ENCODE measurements at regions not wholly inside any gene's neighbourhood (a gene's known extent, or its start where the extent isn't known, plus 50 kb on each side); places are given as distances from the start of the nearest gene placed in this dataset.

DNA sequence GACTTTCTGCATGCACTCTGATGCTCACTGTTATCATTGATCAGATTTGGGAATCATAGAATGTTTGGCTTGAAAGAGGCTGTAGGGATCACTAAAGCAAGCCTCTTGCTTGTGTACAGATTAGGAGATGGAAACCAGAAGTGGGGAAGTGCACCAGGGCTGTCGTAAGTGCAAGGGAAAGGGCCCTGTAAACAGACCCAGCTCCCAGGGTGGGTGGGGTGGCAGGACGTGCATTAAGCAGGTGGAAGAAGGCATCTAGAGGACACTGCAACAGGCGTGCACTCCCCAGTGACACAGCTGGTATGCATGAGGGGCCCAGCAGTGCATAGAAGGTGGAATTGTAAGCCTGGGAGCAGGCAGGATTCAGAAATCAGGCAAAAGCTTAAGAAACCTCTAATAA, 58.0 kb upstream of the SLC7A14 start:
- no peak for DNase-seq

DNA sequence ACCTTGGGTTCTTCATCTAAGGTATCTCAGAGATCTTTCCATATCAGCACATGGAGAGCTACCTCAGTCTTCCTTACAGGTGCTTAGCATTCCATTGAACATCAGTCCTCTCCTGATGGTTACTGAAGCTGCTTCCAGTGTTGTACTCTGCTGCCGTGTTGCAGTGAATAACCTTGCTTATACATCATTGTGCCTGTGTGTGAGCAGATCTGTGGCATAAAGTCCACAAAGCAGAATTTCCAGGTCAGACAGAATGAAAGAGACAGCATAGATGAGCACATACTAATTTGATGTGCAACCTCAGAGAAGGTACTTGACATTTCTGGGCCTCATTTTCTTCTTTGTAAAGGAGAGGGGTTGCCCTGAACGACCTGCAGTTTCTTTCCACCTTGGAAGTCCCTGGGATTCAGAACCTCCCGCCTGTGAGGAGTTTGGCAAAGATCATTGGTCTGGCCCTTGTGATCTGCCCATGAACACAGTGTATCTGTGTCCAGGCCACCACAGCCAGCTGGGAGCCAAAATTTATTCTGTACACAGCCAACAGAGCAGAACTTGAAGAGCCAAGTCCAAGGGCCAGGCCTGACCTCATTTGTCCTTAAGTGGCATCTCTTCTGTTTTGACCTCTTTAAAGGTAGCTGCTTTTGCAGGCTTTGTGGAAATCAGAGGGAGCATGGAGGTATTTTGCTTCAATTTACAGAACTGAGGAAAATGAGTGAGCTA, 57.2 kb upstream of the SLC7A14 start:
- no peak for DNase-seq

DNA sequence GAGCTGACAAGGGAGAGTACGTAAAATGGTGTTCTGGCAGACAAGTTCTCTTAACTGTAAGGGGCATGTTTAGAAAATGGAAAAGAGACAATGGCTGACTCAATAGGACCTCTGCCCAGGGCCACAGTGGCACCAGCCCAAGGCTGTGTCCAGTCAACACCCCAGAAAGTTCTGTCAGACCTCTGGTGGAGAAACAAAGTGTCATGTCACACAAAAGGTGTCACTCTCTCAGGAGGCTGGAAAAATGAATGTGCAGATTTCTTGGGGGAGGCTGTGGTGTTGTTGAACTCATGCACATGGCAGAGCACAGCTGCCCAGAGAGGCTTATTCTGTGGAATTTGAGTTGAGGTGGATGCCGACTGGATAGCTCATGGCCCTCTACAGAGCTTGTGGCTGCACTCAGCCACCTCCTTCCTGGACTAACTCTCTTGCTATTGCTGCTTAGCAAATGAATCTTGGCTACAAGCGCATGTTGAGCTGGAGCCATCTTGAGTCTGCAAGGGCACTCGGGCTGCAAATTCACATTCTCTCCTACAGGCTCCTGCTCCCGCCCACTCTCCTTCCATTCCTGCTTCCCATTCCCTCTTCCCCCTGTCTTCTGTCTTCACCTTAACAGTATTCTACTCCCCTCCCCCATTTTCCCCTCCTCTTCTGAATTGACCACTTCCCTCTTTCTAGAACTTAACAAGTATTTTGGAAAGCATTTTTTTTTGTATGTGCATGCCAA, 55.8 kb upstream of the SLC7A14 start:
- no peak for DNase-seq

DNA sequence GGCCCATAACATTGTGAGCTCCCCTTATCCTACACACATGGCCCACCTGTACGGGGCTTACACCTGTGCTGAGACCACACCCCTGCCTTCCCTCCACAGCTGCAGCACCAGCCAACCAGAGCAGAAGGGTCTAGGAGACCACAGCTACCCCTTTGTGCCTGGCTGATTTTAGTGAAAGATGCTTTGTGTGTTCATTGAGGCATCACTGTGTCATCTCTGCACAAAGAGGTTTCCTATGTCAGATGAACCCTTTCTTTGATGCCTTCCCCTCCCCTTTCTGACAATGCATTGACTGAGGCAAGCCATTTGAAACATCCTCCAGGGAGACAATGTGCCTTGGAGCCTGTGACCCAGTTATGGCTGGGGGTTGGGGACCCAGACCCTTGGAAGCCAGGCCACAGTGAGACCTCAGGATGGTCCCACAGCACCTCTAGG, 54.9 kb upstream of the SLC7A14 start:
- DNase-seq: no peak

DNA sequence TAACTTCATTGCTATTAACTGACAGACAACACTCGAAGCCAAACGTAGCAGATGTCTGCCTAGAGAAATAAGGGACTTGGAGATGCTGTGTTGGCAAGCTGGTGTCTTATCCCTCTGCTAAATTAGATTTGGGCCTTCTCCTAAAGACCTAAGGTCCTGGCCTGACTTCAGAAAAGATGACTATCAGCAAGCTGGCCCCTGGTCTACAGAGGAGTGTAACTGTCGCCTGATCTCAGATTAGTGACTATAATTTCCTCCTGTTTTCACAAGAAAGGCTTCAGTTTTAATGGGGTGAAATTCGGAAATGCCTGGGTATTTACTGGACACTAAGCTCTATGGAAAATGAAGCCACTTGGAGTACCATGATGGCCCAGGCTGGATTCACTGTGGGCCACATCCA, 53.1 kb upstream of the SLC7A14 start:
- no peak for DNase-seq

DNA sequence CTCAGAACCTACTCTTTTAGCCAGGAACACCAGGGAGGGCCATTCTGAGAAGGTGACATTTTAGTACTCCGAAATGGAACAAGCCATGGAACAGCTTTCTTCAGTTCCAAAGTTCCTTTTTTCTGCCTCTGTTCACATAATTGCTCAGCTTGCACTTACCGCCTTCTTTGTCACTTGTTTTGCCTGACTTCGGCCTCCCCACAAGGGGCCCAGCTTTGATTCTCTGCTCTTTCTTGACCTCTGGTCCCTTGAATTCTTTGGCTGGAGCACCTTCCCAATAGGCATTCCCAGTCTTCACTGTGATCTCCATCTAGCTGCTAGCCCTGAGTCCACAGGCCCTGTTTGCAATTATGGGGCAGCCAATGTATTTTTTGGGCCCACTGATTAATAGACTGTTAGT, 51.4 kb upstream of the SLC7A14 start:
- no peak for DNase-seq

DNA sequence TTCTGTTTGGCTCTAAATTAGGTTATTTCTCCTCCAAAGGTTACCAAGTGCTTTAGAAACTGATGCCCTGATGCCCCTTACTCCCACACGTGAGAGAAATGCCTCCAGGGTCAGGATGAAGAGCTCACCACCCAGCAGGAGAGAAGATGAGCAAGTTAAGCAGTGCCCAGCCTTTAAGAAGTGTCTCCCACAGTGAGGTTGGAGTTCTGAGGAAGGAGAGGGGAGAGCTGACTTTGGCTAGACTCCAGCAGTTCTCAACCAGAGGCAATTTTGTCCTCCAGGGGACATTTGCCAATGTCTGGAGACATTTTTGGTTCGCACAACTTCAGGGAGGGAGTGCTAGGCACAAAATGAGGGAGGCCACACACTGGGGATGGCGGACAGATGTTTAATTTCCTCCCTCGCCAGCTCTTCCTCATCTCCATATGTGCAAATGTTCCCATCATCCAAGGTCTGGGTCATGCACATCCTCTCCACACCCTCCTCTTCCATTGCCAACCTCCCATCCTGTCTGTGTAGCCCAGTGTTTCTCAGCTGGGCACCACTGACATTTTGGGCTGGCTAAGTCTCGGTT, 50.6 kb upstream of the SLC7A14 start:
- DNase-seq: no peak

All from NCI-H1105 treated with DMSO at 0.1 percent for 48 hours (cell line).